ENCODE measurements at regions not wholly inside any gene's neighbourhood (a gene's known extent, or its start where the extent isn't known, plus 50 kb on each side); places are given as distances from the start of the nearest gene placed in this dataset.

- no peak for TF ChIP-seq CTCF (IDR thresholded peaks at IDR 0.05; ENCODE audit: insufficient read depth, low read length, poor library complexity, severe bottlenecking)
- TF ChIP-seq EZH2phosphoT487 (conservative IDR thresholded peaks at IDR 0.05; ENCODE audit: low read length): no peak
These were observed 258.7 kb upstream of the LINC00305 start for GRCh38 chr18:64407606-64408005.

Data from SU-DHL-6 (cell line).